22Rv1 (cell line): ENCODE measurements at regions not wholly inside any gene's neighbourhood (a gene's known extent, or its start where the extent isn't known, plus 50 kb on each side); places are given as distances from the start of the nearest gene placed in this dataset.
"Not testable (repeated sequence)": the region's sequence is repeated elsewhere in the genome, so short reads cannot be mapped to it uniquely, and the experiment has no call there.

ENCODE experiments used
- H3K27ac ChIP-seq: fragments of 450-650 bp; 2 replicates; pipeline ENCODE4 v1.5.1; 2017
- ZFX ChIP-seq: fragments of 450-650 bp; IDR thresholded peaks from 2 replicates; pipeline ENCODE4 v1.6.1; 2017; ENCODE audit warnings: antibody characterized with exemption, borderline replicate concordance
- TF ChIP-seq, protein P1 (sequence below): fragments of 450-650 bp; IDR thresholded peaks from 2 replicates; pipeline ENCODE4 v1.5.1; 2017; ENCODE audit warnings: mild to moderate bottlenecking

DNA sequence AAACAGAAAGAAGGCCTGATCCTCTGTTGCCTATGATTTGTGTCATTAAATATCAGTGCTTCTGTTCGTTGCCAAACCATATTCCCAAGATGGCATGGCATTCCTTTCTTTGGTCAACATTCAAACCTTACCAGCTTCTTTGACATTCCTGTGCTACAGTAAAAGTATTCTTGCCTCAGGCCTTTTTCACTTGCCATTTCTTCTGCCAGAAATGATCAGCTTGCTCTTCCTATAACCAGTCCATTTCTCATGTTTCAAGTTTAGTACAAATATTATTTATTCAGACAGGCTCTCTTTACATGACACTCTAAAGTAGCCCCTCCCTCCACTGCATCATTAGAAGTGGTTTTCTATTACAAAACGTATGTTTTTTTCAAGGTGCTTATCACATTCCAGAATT lies 278.3 kb downstream of the KCNJ2 start:
- no peak for TF ChIP-seq ZFX
- TF ChIP-seq, protein P1, sequence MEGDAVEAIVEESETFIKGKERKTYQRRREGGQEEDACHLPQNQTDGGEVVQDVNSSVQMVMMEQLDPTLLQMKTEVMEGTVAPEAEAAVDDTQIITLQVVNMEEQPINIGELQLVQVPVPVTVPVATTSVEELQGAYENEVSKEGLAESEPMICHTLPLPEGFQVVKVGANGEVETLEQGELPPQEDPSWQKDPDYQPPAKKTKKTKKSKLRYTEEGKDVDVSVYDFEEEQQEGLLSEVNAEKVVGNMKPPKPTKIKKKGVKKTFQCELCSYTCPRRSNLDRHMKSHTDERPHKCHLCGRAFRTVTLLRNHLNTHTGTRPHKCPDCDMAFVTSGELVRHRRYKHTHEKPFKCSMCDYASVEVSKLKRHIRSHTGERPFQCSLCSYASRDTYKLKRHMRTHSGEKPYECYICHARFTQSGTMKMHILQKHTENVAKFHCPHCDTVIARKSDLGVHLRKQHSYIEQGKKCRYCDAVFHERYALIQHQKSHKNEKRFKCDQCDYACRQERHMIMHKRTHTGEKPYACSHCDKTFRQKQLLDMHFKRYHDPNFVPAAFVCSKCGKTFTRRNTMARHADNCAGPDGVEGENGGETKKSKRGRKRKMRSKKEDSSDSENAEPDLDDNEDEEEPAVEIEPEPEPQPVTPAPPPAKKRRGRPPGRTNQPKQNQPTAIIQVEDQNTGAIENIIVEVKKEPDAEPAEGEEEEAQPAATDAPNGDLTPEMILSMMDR = no peak
- no peak overlapping the region; the same call in 1 of the 2 replicates for H3K27ac ChIP-seq

DNA sequence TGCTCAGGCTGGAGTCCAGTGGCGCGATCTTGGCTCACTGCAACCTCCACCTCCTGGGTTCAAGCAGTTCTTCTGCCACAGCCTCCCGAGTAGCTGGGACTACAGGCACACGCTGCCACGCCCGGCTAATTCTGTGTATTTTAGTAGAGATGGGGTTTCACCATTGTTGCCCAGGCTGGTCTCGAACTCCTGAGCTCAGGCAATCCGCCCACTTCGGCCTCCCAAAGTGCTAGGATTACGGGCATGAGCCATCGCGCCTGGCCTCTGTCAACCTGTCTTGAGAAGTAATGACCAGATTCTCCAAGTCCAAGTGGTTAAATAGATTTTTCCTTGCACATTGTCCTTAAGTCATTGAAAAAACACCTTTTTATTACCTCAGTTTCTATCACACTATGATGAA lies 283.7 kb downstream of the KCNJ2 start:
- H3K27ac ChIP-seq = not testable (repeated sequence)

DNA sequence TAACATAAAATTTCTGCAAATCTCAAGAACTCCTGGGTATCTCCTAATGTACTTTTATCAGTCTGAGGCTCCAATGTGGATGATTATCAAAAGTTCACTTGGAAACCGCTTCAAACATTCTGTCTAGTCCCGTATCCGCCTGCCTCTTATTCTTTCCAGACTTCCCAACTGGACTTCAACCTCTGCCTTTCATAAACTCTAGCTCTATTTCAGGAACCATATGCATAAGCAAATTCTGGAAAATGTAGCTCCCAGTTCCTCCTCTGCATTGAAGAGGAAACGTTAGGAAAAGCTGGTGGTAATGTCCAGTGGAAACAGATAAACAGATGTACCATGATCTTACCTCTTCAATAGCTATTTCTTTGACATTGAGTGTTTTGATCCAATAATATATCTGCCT lies 285.0 kb downstream of the KCNJ2 start:
- TF ChIP-seq, protein P1 = no peak
- no peak for TF ChIP-seq ZFX
- no peak overlapping the region for H3K27ac ChIP-seq

DNA sequence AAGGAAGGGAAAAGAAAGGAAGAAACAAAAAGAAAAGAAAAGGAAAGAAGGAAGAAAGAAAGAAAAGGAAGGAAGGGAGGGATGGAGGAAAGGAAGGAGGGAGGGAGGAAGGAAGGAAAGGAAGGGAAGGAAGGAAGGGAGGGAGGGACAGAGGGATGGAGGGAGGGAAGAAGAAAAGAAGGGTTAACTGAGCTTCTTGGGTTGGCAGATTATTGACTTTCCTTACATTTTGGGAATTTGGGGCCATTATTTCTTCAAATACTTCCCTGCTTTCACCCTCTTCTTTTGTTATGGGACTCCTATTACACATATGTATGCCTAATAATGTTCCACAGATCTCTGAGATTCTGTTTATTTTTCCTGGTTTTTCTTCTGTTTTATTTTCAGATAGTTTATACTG lies 285.6 kb downstream of the KCNJ2 start:
- no peak for TF ChIP-seq ZFX
- TF ChIP-seq, protein P1 = no peak
- H3K27ac ChIP-seq = no peak overlapping the region

DNA sequence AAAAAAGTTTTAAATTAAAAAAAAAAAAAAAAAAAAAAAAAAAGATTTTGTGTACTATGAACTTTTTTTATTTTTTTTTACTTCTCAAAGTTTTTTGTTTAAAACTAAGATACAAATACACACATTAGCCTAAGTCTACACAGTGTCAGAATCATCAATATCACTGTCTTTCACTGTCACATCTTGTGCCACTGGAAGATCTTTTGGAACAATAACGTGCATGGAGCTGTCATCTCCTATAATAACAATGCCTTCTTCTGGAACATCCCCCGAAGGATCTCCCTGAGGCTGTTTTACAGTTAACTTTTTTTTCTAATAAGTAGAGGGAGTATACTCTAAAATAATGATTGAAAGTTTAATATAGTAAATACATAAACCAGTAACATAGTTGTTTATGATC lies 295.7 kb downstream of the KCNJ2 start:
- H3K27ac ChIP-seq = no peak overlapping the region
- TF ChIP-seq, protein P1 = no peak
- no peak for TF ChIP-seq ZFX

DNA sequence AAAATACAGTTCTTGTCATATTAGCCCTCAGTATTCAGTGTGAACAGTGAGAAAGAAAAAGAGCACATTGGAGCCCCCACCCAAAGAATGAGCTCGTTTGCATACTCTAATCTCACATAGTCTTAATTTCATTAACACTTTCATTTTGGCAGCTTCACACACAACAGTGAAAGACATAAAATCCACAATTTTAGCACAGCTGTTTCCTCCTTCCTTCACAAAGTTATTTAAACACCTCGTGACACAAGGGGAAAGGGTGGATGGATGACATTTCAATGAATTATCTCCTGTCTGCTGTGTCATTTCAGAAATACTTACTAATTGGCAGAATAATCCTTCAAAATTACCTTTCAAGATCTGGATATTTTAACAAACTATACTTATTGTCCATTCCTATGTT lies 299.3 kb downstream of the KCNJ2 start:
- TF ChIP-seq, protein P1 = no peak
- no peak for TF ChIP-seq ZFX
- H3K27ac ChIP-seq = no peak overlapping the region

DNA sequence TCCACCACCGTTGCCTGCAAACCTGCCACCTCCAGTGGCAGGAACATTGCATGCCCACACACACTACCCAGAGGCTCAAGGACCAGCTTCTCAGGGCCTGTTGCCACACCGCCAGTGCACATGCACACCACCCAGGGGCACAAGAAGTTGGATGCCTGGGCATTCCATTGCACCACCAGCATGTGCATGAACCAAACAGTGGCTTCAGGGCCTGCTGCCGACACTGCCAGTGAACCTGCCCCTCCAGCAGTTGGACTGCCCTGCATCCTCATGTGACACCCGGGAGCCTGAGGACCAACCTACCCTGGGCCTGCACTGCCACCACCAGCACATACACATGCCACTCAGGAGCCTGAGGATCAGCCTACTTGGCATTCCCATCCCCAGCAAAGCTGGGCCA lies 303.7 kb downstream of the KCNJ2 start:
- TF ChIP-seq ZFX = no peak
- TF ChIP-seq, protein P1 = no peak
- no peak overlapping the region for H3K27ac ChIP-seq

DNA sequence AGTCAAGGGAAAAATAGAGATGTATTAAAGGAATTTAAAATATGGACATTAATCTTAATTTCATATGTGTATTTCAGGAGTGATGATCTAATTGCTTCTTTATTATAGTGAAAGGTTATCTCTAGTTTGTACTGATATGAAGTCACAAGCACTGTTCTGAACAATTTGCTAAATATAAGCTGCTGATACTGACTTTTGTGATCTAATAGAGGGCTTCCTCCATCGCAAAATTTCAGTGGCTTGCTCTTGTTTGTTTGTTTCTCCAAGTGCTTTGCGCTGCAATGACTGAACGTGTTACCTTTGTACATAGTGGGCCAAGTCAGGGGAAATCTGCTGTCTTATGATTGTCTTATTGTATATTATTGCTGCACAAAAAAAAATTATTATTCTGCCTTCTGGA lies 307.0 kb downstream of the KCNJ2 start:
- no peak overlapping the region for H3K27ac ChIP-seq
- TF ChIP-seq ZFX = no peak
- TF ChIP-seq, protein P1 = no peak
